RWPE2 (cell line): ENCODE measurements at regions not wholly inside any gene's neighbourhood (a gene's known extent, or its start where the extent isn't known, plus 50 kb on each side); places are given as distances from the start of the nearest gene placed in this dataset.

Source experiments
- ATAC-seq: fragments of 200-7000 bp; cut with Tn5 transposase; 3 replicates; pipeline ENCODE4 v1.9.1; 2021; ENCODE audit warnings: low read depth
- DNase-seq: peaks from one replicate; pipeline ENCODE4 v3.0.0-alpha.2; 2020; ENCODE audit warnings: low spot score
- H3K27ac ChIP-seq: fragments of 450-650 bp; 2 replicates; pipeline ENCODE4 v1.5.1; 2017; ENCODE audit warnings: mild to moderate bottlenecking; ENCODE audit not compliant: poor library complexity, severe bottlenecking
- H3K27me3 ChIP-seq: fragments of 250-450 bp; sonication (Bioruptor Pico); 2 replicates; pipeline ENCODE4 v1.5.1; 2021; ENCODE audit warnings: mild to moderate bottlenecking, moderate library complexity; ENCODE audit not compliant: insufficient read depth, poor library complexity, severe bottlenecking
- H3K36me3 ChIP-seq: fragments of 250-450 bp; sonication (Bioruptor Pico); 2 replicates; pipeline ENCODE4 v1.5.1; 2020; ENCODE audit warnings: low read depth, mild to moderate bottlenecking, moderate library complexity
- H3K4me1 ChIP-seq: fragments of 250-450 bp; sonication (Bioruptor Pico); 2 replicates; pipeline ENCODE4 v1.5.1; 2021; ENCODE audit warnings: mild to moderate bottlenecking, moderate library complexity; ENCODE audit not compliant: insufficient read depth, poor library complexity, severe bottlenecking
- H3K4me3 ChIP-seq: fragments of 250-450 bp; sonication (Bioruptor Pico); 2 replicates; pipeline ENCODE4 v1.5.1; 2021; ENCODE audit warnings: mild to moderate bottlenecking, moderate library complexity; ENCODE audit not compliant: severe bottlenecking
- H3K9me3 ChIP-seq: fragments of 250-450 bp; sonication (Bioruptor Pico); 2 replicates; pipeline ENCODE4 v1.5.1; 2021; ENCODE audit warnings: mild to moderate bottlenecking, moderate library complexity; ENCODE audit not compliant: severe bottlenecking
- TF ChIP-seq, protein P1 (sequence below): fragments of 450-650 bp; IDR thresholded peaks from one replicate; pipeline ENCODE4 v1.5.1; 2017; ENCODE audit warnings: mild to moderate bottlenecking, moderate library complexity; ENCODE audit not compliant: poor library complexity, severe bottlenecking

GRCh38 chr15:62269504-62269903, 104.4 kb upstream of the C2CD4B start:
- no peak for DNase-seq
- Histone ChIP-seq H3K4me3 (no peak overlapping the region), H3K36me3 (no peaks in the 10 kb centered on the region), H3K27me3 (no peaks in the 10 kb centered on the region), H3K27ac (no peak overlapping the region), H3K9me3 (peaks cover 6% of the 10 kb centered on the region), H3K4me1 (no peaks in the 10 kb centered on the region)
- ATAC-seq: no peak
- TF ChIP-seq, protein P1, sequence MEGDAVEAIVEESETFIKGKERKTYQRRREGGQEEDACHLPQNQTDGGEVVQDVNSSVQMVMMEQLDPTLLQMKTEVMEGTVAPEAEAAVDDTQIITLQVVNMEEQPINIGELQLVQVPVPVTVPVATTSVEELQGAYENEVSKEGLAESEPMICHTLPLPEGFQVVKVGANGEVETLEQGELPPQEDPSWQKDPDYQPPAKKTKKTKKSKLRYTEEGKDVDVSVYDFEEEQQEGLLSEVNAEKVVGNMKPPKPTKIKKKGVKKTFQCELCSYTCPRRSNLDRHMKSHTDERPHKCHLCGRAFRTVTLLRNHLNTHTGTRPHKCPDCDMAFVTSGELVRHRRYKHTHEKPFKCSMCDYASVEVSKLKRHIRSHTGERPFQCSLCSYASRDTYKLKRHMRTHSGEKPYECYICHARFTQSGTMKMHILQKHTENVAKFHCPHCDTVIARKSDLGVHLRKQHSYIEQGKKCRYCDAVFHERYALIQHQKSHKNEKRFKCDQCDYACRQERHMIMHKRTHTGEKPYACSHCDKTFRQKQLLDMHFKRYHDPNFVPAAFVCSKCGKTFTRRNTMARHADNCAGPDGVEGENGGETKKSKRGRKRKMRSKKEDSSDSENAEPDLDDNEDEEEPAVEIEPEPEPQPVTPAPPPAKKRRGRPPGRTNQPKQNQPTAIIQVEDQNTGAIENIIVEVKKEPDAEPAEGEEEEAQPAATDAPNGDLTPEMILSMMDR: no peak

- Histone ChIP-seq H3K36me3 (no peaks in the 10 kb centered on the region), H3K27ac (no peak overlapping the region), H3K27me3 (no peaks in the 10 kb centered on the region), H3K4me3 (no peak overlapping the region), H3K9me3 (peaks cover 6% of the 10 kb centered on the region), H3K4me1 (no peaks in the 10 kb centered on the region)
- ATAC-seq: no peak
- TF ChIP-seq, protein P1: no peak
- DNase-seq: no peak
These were observed 105.3 kb upstream of the C2CD4B start for GRCh38 chr15:62270216-62270921.

DNA sequence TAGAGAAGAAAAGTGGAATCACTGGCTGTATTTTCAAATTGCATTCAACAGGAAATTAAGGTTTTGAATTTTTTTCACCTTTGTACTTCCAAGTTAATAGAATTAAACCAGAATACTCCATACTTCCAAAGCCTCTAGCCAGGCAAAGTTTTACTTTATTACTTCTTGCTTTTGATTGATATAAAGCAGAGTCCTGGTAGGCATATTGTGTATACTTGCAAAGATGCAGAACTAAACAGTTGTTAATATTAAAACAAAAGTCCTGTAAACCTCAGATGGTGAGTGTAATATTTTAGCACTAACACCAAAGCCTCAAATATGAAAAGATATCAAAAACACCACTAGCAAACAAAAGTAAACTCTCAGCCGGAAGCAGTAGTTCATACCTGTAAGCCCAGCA, 107.2 kb upstream of the C2CD4B start:
- no peaks in the 10 kb centered on the region for H3K36me3 ChIP-seq
- peaks cover 6% of the 10 kb centered on the region for H3K9me3 ChIP-seq
- no peak overlapping the region for H3K4me3 ChIP-seq
- TF ChIP-seq, protein P1: no peak
- DNase-seq: no peak
- peaks cover 2% of the 10 kb centered on the region for H3K4me1 ChIP-seq
- H3K27me3 ChIP-seq: no peaks in the 10 kb centered on the region
- no peak for ATAC-seq
- H3K27ac ChIP-seq: no peak overlapping the region

GRCh38 chr15:62275831-62276230, 110.7 kb upstream of the C2CD4B start:
- peaks cover 2% of the 10 kb centered on the region for H3K4me1 ChIP-seq
- TF ChIP-seq, protein P1: no peak
- no peaks in the 10 kb centered on the region for H3K36me3 ChIP-seq
- DNase-seq: no peak
- H3K27me3 ChIP-seq: peaks cover 16% of the 10 kb centered on the region
- H3K9me3 ChIP-seq: no peaks in the 10 kb centered on the region
- ATAC-seq: peak; percentile 81
- no peak overlapping the region for H3K27ac ChIP-seq
- H3K4me3 ChIP-seq: no peak overlapping the region

- DNase-seq (no peak), ATAC-seq (no peak)
- H3K4me3 ChIP-seq: no peak overlapping the region
- TF ChIP-seq, protein P1: no peak
- H3K4me1 ChIP-seq: peaks cover 2% of the 10 kb centered on the region
- peaks cover 23% of the 10 kb centered on the region for H3K27me3 ChIP-seq
- H3K9me3 ChIP-seq: no peaks in the 10 kb centered on the region
- no peaks in the 10 kb centered on the region for H3K36me3 ChIP-seq
- H3K27ac ChIP-seq: no peak overlapping the region
These were observed 112.8 kb upstream of the C2CD4B start for GRCh38 chr15:62277816-62278394.
